Upper lobe of left lung (tissue), 4 donors: ENCODE measurements at regions not wholly inside any gene's neighbourhood (a gene's known extent, or its start where the extent isn't known, plus 50 kb on each side); places are given as distances from the start of the nearest gene placed in this dataset.

Source experiments
- EP300 ChIP-seq, 4 donors: sonication (generic); formaldehyde crosslinking; IDR thresholded peaks; one replicate each; pipeline ENCODE4 v1.5.1; 2017; ENCODE audit warnings: antibody characterized with exemption in 4 of 4, control low read depth in 2 of 4
- POLR2A ChIP-seq, 4 donors: fragments of 450-650 bp; IDR thresholded peaks; one replicate each; pipeline ENCODE4 v1.5.1; 2016 to 2017; ENCODE audit warnings: antibody characterized with exemption in 4 of 4, mild to moderate bottlenecking in 2 of 4
- TF ChIP-seq, protein P1 (sequence below), 6 experiments: fragments of 450-650 bp in 4 of 6; fragments of 200-600 bp in 2 of 6; sonication (generic) in 2 of 6; IDR thresholded peaks; one replicate each; pipeline ENCODE4 v1.5.1; 2016 to 2019; ENCODE audit warnings: antibody characterized with exemption in 6 of 6

DNA sequence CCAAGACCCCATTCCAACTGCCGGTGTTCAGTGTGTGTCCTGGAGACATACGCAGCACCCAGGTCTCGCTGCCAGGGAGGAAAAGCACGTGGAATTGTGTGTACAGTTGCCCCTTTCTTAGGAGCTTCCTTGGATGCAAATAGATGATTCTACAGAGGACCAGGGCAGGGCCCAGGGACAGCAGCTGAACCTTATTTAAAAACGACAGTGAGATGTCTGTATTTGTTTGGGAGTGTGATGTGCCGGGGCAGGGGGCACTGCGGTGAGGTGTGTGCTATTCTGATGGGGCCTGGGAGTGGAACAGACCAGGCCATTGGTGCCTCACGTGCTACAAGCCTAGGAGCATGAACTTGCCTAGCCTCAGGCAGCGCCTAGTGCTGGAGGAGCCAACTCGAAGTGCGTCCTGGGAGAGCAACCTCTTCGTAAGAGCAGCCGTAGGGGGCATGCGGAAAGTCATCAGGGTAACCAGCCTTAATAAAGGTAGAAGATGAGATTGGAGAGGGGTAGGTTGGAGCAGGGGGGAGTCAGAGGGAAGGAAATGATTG, 98.3 kb upstream of the ESRRB start:
- TF ChIP-seq, protein P1, sequence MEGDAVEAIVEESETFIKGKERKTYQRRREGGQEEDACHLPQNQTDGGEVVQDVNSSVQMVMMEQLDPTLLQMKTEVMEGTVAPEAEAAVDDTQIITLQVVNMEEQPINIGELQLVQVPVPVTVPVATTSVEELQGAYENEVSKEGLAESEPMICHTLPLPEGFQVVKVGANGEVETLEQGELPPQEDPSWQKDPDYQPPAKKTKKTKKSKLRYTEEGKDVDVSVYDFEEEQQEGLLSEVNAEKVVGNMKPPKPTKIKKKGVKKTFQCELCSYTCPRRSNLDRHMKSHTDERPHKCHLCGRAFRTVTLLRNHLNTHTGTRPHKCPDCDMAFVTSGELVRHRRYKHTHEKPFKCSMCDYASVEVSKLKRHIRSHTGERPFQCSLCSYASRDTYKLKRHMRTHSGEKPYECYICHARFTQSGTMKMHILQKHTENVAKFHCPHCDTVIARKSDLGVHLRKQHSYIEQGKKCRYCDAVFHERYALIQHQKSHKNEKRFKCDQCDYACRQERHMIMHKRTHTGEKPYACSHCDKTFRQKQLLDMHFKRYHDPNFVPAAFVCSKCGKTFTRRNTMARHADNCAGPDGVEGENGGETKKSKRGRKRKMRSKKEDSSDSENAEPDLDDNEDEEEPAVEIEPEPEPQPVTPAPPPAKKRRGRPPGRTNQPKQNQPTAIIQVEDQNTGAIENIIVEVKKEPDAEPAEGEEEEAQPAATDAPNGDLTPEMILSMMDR (IDR thresholded peaks at IDR 0.05), result no peak
- TF ChIP-seq EP300 (IDR thresholded peaks at IDR 0.05), result no peak
- no peak for TF ChIP-seq POLR2A (IDR thresholded peaks at IDR 0.05)
